GM23248 (cell line): ENCODE measurements at regions not wholly inside any gene's neighbourhood (a gene's known extent, or its start where the extent isn't known, plus 50 kb on each side); places are given as distances from the start of the nearest gene placed in this dataset.

Experiments
- EZH2 ChIP-seq: fragments of 200-600 bp; sonication (generic); IDR thresholded peaks from 2 replicates; pipeline ENCODE4 v1.6.1; 2018; ENCODE audit warnings: antibody characterized with exemption, mild to moderate bottlenecking; ENCODE audit not compliant: insufficient read depth, poor library complexity, severe bottlenecking
- EZH2phosphoT487 ChIP-seq: fragments of 200-600 bp; sonication (generic); IDR thresholded peaks from 2 replicates; pipeline ENCODE4 v1.6.1; 2018; ENCODE audit warnings: antibody characterized with exemption, moderate library complexity, mild to moderate bottlenecking, low read depth; ENCODE audit not compliant: insufficient read depth

DNA sequence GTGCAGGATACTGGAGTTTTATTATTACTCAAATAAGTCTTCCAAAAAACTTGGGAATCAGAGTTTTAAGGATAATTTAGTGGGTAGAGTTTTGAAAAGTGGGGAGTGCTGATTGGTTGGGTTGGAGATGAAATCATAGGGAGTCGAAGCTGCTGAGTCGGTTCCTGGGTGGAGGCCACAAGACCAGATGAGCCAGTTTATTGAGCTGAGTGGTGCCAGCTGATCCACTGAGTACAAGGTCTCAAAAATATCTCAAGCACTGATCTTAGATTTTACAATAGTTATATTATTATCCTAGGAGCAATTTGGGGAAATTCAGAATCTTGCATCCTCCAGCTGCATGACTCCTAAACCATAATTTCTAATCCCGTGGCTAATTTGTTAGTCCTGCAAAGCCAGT is 804.9 kb upstream of the SEMA6A start:
- TF ChIP-seq EZH2 (no peak), EZH2phosphoT487 (no peak)
